VCaP (cell line): ENCODE measurements at regions not wholly inside any gene's neighbourhood (a gene's known extent, or its start where the extent isn't known, plus 50 kb on each side); places are given as distances from the start of the nearest gene placed in this dataset.

Experiments used
- H3K27ac ChIP-seq: fragments of 450-650 bp; 2 replicates; pipeline ENCODE4 v1.5.1; 2017
- TF ChIP-seq, protein P1 (sequence below): fragments of 450-650 bp; conservative IDR thresholded peaks from 2 replicates; pipeline ENCODE4 v1.5.1; 2017; ENCODE audit warnings: mild to moderate bottlenecking, moderate library complexity

- TF ChIP-seq, protein P1, sequence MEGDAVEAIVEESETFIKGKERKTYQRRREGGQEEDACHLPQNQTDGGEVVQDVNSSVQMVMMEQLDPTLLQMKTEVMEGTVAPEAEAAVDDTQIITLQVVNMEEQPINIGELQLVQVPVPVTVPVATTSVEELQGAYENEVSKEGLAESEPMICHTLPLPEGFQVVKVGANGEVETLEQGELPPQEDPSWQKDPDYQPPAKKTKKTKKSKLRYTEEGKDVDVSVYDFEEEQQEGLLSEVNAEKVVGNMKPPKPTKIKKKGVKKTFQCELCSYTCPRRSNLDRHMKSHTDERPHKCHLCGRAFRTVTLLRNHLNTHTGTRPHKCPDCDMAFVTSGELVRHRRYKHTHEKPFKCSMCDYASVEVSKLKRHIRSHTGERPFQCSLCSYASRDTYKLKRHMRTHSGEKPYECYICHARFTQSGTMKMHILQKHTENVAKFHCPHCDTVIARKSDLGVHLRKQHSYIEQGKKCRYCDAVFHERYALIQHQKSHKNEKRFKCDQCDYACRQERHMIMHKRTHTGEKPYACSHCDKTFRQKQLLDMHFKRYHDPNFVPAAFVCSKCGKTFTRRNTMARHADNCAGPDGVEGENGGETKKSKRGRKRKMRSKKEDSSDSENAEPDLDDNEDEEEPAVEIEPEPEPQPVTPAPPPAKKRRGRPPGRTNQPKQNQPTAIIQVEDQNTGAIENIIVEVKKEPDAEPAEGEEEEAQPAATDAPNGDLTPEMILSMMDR, result no peak
Observed at GRCh38 chr7:86980223-86980622, 79.2 kb downstream of the ELAPOR2 start.

DNA sequence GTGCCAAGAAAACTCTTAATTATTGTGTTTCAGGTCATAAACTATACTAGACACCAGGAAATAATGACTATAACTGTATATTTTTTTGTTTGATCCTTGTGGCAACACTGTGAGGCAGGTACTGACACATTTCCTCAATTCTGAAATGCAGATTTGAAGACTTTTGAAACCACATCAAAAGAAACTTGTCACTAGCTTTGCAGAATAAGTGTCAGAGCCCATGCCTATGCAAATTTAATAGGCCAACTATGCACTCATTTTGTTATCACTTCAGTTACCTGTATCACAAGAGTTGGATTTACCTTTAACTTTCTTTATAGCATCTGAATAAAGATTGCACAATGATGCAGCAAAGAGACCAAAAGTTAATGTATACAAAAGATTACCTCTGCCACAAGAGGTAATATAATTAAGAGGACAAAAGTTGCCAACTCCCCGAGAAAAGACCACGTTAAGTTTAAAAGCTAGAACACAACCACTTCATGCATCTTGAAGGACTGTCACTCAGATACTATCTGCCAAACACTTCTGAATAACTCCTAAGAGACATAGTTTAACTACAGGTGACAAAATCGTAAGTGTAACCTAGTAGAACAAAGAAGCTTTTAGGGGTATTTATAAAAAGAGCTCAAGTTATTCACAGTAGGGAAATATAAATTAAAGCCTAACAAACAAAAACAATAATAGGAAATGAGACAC is 80.5 kb downstream of the ELAPOR2 start:
- no peak overlapping the region for H3K27ac ChIP-seq
- TF ChIP-seq, protein P1, result no peak

More at GRCh38 chr7:86980223-86980622, 79.2 kb downstream of the ELAPOR2 start:
- H3K27ac ChIP-seq, result no peak overlapping the region

- TF ChIP-seq, protein P1, result no peak
- no peak overlapping the region for H3K27ac ChIP-seq
Observed at GRCh38 chr7:86976958-86977357, 82.5 kb downstream of the ELAPOR2 start.

DNA sequence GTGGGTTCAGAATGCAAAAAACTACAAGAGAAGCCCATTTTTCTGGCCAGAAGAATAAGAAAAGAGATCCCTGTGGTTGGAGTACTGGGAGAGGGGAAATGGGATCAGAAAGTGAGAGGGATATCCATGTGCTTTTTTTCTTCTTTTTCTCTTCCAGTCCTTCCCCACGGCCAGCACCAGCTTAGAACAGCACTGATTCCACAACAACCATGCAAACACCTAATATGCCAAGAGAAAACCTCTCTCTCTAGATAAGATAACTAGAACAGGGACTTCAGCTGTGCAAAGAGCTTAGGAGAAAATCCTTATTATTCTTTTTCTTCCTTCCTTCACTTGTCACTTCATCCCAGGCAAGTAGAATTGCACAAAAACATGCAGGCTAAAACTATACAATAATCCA is 83.5 kb downstream of the ELAPOR2 start:
- TF ChIP-seq, protein P1, result no peak
- no peak overlapping the region for H3K27ac ChIP-seq

DNA sequence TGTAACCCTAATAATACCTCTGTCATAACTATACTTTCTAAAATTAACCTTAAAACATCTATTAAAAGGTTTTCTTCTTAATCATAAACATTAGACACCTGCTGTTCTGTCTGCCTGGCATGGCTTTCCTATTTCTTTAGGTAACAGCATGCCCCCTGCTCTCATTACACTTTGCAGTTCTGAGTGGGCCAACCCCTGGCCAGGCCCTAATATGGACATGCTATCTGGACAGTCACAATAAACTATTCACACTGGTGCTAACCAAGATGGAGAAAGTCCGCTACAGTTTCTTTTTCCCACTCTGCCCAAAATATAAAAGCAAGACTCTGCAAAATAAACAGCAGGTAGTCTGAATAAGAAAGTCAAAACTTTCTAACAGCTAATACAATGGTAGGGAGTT is 84.0 kb downstream of the ELAPOR2 start:
- H3K27ac ChIP-seq, result no peak overlapping the region
- TF ChIP-seq, protein P1, result no peak

- H3K27ac ChIP-seq, result no peak overlapping the region
- TF ChIP-seq, protein P1, result no peak
Observed at GRCh38 chr7:86972072-86972471, 87.4 kb downstream of the ELAPOR2 start.

DNA sequence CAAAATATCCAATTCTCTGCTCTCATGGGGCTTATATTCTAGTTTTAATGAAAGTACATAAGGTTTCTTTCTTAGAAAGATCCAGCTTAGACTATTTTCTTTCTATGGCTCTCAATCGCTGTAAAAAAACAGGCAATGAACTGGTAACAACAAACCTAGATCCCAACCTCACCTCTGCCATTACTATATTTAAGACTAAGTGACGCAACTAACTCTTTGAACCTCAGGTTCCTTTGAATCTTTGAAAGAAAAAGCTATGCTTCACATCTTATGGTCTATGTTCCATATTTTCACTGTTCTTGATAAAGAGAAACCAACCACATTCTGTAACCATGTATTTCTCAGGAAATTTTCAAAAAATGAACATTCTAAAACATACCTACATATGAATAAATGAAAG is 88.5 kb downstream of the ELAPOR2 start:
- TF ChIP-seq, protein P1, result no peak
- H3K27ac ChIP-seq, result no peak overlapping the region
